ENCODE measurements at regions not wholly inside any gene's neighbourhood (a gene's known extent, or its start where the extent isn't known, plus 50 kb on each side); places are given as distances from the start of the nearest gene placed in this dataset.

- TF ChIP-seq POLR2AphosphoS5 (IDR thresholded peaks at IDR 0.05; ENCODE audit: low read depth) (no peak), CTCF (conservative IDR thresholded peaks at IDR 0.05; ENCODE audit: low read depth in 2 of 2) (no peak), STAT1 (IDR thresholded peaks at IDR 0.05; ENCODE audit: unreplicated experiment) (no peak), EZH2phosphoT487 (IDR thresholded peaks at IDR 0.05; ENCODE audit: unreplicated experiment) (no peak), ZNF114 (CRISPR knock-in tag; IDR thresholded peaks at IDR 0.05) (no peak)
Measured at GRCh38 chr1:220348211-220348610, 76.0 kb upstream of the RAB3GAP2 start.

All from GM23338 (cell line).